ENCODE measurements at regions not wholly inside any gene's neighbourhood (a gene's known extent, or its start where the extent isn't known, plus 50 kb on each side); places are given as distances from the start of the nearest gene placed in this dataset.

DNA sequence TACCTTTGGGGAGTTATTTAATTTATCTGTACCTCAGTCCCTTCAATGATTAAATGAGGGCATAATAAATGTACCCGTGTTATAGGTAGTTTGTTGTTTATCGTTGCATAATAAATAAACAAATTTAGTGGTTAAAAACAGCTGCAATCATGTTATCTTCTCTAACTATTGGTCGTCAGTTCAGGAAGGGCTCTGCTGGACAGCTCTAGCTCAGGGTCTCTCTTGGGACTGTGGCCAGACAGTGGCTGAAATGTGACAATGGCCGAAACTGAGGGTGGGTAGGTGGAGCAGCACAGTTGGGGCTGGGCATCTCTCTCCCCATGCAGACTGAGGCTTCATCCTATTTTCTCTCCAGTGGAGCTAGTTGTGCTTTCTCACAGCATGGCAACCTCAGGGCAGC lies 632.1 kb upstream of the HS6ST1 start:
- no peak for TF ChIP-seq EP300 (IDR thresholded peaks at IDR 0.05)
- no peak for TF ChIP-seq POLR2AphosphoS5 (IDR thresholded peaks at IDR 0.05)
- TF ChIP-seq, protein P1, sequence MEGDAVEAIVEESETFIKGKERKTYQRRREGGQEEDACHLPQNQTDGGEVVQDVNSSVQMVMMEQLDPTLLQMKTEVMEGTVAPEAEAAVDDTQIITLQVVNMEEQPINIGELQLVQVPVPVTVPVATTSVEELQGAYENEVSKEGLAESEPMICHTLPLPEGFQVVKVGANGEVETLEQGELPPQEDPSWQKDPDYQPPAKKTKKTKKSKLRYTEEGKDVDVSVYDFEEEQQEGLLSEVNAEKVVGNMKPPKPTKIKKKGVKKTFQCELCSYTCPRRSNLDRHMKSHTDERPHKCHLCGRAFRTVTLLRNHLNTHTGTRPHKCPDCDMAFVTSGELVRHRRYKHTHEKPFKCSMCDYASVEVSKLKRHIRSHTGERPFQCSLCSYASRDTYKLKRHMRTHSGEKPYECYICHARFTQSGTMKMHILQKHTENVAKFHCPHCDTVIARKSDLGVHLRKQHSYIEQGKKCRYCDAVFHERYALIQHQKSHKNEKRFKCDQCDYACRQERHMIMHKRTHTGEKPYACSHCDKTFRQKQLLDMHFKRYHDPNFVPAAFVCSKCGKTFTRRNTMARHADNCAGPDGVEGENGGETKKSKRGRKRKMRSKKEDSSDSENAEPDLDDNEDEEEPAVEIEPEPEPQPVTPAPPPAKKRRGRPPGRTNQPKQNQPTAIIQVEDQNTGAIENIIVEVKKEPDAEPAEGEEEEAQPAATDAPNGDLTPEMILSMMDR (IDR thresholded peaks at IDR 0.05): no peak

Data from gastroesophageal sphincter (tissue), 3 donors.